KOPT-K1 (cell line): ENCODE measurements at regions not wholly inside any gene's neighbourhood (a gene's known extent, or its start where the extent isn't known, plus 50 kb on each side); places are given as distances from the start of the nearest gene placed in this dataset.

Source experiments
- H3K27ac ChIP-seq: fragments of 200-600 bp; sonication (generic); 2 replicates; pipeline ENCODE4 v1.5.1; 2016; ENCODE audit warnings: antibody characterized with exemption, mild to moderate bottlenecking, low read depth, low read length; ENCODE audit not compliant: poor library complexity, severe bottlenecking
- H3K36me3 ChIP-seq: fragments of 200-600 bp; sonication (generic); 2 replicates; pipeline ENCODE4 v1.5.1; 2017; ENCODE audit warnings: antibody characterized with exemption, mild to moderate bottlenecking, low read length, moderate library complexity; ENCODE audit not compliant: insufficient read depth
- H3K9me3 ChIP-seq: fragments of 200-600 bp; sonication (generic); 2 replicates; pipeline ENCODE4 v1.5.1; 2017; ENCODE audit warnings: antibody characterized with exemption, low read length, mild to moderate bottlenecking; ENCODE audit not compliant: insufficient read depth, poor library complexity, severe bottlenecking

DNA sequence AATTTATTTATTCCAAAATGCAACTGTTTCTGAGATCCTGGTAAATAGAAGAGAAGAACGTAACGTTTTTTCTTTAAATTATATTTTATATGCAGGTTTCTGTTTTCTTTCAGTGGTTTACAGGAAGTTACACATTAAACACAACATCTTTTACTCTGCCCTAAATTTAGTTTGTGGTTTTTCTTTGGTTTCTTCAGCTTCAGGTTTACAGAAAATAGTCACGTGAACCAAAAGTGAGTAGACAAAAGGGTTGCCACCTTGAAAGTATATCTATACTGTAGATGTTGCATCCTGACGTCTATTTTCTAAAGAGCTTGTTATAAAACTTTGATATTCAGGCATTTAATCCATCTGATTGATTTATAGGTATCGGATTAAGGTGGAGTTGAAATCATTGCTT is 1236.6 kb downstream of the MAT2B start:
- Histone ChIP-seq H3K36me3 (no peaks in the 10 kb centered on the region), H3K27ac (no peak overlapping the region), H3K9me3 (no peaks in the 10 kb centered on the region)

DNA sequence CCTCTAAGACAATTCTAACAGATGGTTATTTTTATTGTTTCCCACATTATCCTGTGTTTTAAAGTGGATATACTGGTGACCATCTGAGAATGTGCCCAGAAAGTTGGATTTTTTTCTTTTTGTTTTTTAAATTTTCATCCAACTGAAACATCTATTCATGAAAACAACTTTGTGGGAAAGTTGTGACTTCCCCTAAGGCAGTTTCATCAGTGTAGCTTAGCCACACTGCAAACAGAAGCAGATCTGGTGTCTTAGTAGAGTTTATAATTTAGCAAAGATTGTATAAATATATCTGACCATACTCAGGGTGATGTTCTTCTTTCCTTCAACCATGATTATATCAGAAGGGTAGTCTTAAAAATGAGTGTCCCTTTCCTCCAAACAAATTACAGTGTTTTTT is 1241.3 kb downstream of the MAT2B start:
- no peaks in the 10 kb centered on the region for H3K9me3 ChIP-seq
- H3K36me3 ChIP-seq: no peaks in the 10 kb centered on the region
- H3K27ac ChIP-seq: no peak overlapping the region

DNA sequence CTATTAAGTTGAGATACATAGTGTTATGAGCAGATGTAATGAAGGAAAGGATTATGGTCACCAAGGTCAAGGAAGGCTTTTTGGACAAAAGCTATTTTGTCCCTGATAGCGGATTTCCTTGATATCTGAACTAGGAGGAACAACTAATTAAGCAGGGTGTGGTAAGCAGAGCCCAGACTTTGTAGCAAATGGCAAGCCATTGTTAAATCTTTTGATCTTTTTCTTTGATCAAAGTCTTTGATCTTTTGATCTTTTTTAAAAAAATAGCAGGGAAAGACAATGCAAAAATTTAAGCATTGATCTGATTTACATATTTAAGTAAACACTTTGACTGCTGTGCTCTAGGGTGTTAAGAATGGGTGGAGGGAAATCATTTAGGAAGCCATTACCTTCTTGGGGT is 1242.0 kb downstream of the MAT2B start:
- Histone ChIP-seq H3K36me3 (no peaks in the 10 kb centered on the region), H3K9me3 (no peaks in the 10 kb centered on the region), H3K27ac (no peak overlapping the region)

DNA sequence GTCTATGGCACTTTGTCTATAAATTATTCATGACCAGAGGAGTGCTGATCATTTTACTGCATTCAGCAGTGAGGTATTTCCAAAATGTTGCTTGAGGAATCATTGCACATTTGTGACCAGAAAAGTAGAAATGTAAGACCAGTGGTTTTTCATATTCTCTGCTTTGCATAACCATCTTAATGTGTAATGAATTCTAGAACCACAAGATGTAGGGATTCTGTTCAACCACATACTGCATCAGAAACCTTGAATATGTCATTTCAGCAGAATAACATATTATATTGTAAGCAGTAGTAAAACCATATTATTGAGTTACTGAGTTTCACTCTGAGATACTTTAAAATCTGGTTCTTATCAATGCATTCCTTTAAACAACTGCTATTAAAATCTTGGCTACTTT is 1243.4 kb downstream of the MAT2B start:
- H3K27ac ChIP-seq: no peak overlapping the region
- H3K9me3 ChIP-seq: no peaks in the 10 kb centered on the region
- no peaks in the 10 kb centered on the region for H3K36me3 ChIP-seq

- Histone ChIP-seq H3K36me3 (no peaks in the 10 kb centered on the region), H3K27ac (no peak overlapping the region), H3K9me3 (no peaks in the 10 kb centered on the region)
These were observed 1248.0 kb downstream of the MAT2B start for GRCh38 chr5:164753434-164753833.

DNA sequence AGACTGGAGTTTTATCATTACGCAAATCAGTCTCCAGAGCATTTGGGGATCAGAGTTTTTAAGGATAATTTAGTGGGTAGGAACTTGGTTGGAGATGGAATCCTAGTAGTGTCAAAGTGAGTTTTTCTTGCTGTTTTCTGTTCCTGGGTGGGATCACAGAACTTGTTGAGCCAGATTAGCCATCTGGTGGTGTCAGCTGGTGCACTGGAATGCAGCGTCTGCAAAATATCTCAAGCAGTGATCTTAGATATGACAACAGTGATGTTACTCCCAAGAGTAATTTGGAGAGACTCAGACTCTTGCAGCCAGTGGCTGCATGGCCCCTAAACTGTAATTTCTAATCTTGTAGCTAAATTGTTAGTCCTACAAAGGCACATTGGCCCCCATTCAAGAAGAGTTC is 1257.8 kb downstream of the MAT2B start:
- Histone ChIP-seq H3K27ac (no peak overlapping the region), H3K36me3 (no peaks in the 10 kb centered on the region), H3K9me3 (no peaks in the 10 kb centered on the region)

- no peaks in the 10 kb centered on the region for H3K36me3 ChIP-seq
- no peak overlapping the region for H3K27ac ChIP-seq
- H3K9me3 ChIP-seq: no peaks in the 10 kb centered on the region
These were observed 1266.7 kb downstream of the MAT2B start for GRCh38 chr5:164772122-164772521.

GRCh38 chr5:164784230-164784629 is 1278.8 kb downstream of the MAT2B start:
- Histone ChIP-seq H3K9me3 (no peaks in the 10 kb centered on the region), H3K27ac (no peak overlapping the region), H3K36me3 (no peaks in the 10 kb centered on the region)

DNA sequence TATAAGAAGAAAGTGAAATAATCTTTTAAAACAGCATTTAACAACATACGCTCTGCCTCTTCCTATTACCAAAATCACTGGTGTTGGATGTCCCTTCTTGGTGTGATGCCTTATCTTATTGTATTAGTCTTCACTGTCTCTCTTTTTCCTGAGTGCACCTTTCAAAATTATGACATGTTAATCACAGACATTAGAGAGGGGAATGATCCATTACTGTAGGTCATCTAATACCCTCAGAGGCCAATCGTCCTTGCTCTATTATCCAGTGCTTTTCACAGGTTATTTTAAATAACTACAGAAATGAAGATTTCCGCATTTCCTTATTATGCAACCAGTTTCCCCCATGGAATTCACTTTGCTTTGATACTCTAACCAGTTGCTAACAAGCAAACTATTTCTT is 1292.7 kb downstream of the MAT2B start:
- Histone ChIP-seq H3K9me3 (peaks cover 16% of the 10 kb centered on the region), H3K27ac (no peak overlapping the region), H3K36me3 (no peaks in the 10 kb centered on the region)

- H3K36me3 ChIP-seq: no peaks in the 10 kb centered on the region
- H3K9me3 ChIP-seq: peaks cover 16% of the 10 kb centered on the region
- H3K27ac ChIP-seq: no peak overlapping the region
These were observed 1294.0 kb downstream of the MAT2B start for GRCh38 chr5:164799391-164799790.

- H3K36me3 ChIP-seq: no peaks in the 10 kb centered on the region
- peaks cover 16% of the 10 kb centered on the region for H3K9me3 ChIP-seq
- no peak overlapping the region for H3K27ac ChIP-seq
These were observed 1296.5 kb downstream of the MAT2B start for GRCh38 chr5:164801910-164802309.

GRCh38 chr5:164809821-164810220 is 1304.4 kb downstream of the MAT2B start:
- H3K36me3 ChIP-seq: no peaks in the 10 kb centered on the region
- no peak overlapping the region for H3K27ac ChIP-seq
- H3K9me3 ChIP-seq: no peaks in the 10 kb centered on the region

DNA sequence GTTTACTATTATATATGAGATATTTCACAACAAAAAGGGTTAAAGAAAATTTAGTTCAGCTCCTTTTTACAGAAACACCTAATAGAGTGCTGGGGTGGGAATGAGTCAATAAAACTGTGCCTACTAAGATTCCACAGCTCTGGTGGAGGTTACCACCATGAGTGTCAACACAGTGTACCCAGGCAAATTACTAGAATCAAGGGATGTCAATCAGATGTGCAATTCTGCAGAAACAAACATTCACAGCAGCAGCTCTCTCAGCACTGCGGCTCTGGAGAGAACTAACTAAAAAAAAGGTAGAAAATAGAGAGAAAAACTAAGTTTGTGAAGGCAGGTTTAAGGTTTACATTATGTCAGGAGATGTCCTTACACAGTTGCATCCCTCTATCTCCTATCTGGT is 1313.0 kb downstream of the MAT2B start:
- Histone ChIP-seq H3K9me3 (no peaks in the 10 kb centered on the region), H3K36me3 (no peaks in the 10 kb centered on the region), H3K27ac (no peak overlapping the region)

DNA sequence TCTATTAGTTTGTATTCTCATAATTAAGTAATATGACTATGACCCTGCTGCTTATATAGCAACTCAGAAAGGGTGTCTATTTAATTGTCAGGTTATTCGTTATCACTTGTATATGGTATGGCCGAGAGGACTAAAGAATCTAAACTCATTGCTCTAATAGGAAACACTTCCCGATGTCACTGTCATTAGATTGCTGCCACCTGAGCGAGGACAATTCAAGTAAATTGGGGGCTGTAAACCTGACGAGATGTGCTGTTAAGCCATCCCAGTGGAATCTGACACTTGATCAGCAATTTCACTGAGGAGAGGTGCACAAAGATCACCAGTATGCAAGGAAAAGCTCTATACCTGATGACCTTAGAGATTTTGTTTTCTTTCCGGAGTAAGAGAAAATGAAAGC is 1319.3 kb downstream of the MAT2B start:
- no peaks in the 10 kb centered on the region for H3K36me3 ChIP-seq
- no peak overlapping the region for H3K27ac ChIP-seq
- no peaks in the 10 kb centered on the region for H3K9me3 ChIP-seq

DNA sequence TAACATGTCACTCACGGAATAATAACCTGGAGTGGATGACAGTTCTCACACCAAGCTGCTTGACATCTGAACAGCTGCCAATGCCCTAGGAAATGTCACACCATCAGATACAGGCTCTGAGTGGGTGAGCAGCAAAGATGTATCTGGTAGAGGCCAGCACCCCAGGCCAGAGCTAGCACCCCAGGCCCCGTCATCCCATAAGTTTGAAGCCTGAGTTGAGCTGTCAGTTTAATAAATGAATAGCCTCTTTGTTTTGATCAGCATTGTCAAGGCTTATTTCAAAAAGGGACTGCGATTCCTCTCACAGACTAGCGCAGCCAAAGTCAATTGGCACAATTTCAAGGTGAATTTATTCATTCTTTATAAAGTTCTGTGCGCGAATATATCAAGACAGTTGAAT is 1327.1 kb downstream of the MAT2B start:
- H3K27ac ChIP-seq: no peak overlapping the region
- no peaks in the 10 kb centered on the region for H3K9me3 ChIP-seq
- no peaks in the 10 kb centered on the region for H3K36me3 ChIP-seq

GRCh38 chr5:164844348-164844747 is 1338.9 kb downstream of the MAT2B start:
- Histone ChIP-seq H3K36me3 (no peaks in the 10 kb centered on the region), H3K27ac (no peak overlapping the region), H3K9me3 (no peaks in the 10 kb centered on the region)

GRCh38 chr5:164860896-164861295 is 1355.5 kb downstream of the MAT2B start:
- H3K36me3 ChIP-seq: no peaks in the 10 kb centered on the region
- H3K9me3 ChIP-seq: no peaks in the 10 kb centered on the region

More at GRCh38 chr5:164860896-164861295, 1355.5 kb downstream of the MAT2B start:
- no peak overlapping the region for H3K27ac ChIP-seq
